IPS DF 19.7 (cell line): ENCODE measurements at regions not wholly inside any gene's neighbourhood (a gene's known extent, or its start where the extent isn't known, plus 50 kb on each side); places are given as distances from the start of the nearest gene placed in this dataset.
"Not testable (repeated sequence)": the region's sequence is repeated elsewhere in the genome, so short reads cannot be mapped to it uniquely, and the experiment has no call there.

Source experiments
- DNase-seq: peaks from one replicate; pipeline ENCODE4 v3.0.0-alpha.2; 2013; ENCODE audit warnings: low read depth, low spot score

- DNase-seq, result not testable (repeated sequence)
These were observed 164.0 kb downstream of the HRH4 start for GRCh38 chr18:24624421-24624820.

- DNase-seq, result no peak
These were observed 167.3 kb downstream of the HRH4 start for GRCh38 chr18:24627644-24628315.

GRCh38 chr18:24628326-24628725, 167.9 kb downstream of the HRH4 start:
- DNase-seq, result no peak

- DNase-seq, result no peak
These were observed 169.5 kb downstream of the HRH4 start for GRCh38 chr18:24629921-24630320.

- no peak for DNase-seq
These were observed 170.0 kb downstream of the HRH4 start for GRCh38 chr18:24630346-24630880.

- DNase-seq, result no peak
These were observed 171.0 kb downstream of the HRH4 start for GRCh38 chr18:24631243-24632025.

GRCh38 chr18:24632158-24632988, 171.9 kb downstream of the HRH4 start:
- DNase-seq, result no peak

- DNase-seq, result no peak
These were observed 172.7 kb downstream of the HRH4 start for GRCh38 chr18:24633121-24633520.

- no peak for DNase-seq
These were observed 189.1 kb downstream of the HRH4 start for GRCh38 chr18:24649571-24649970.

- no peak for DNase-seq
These were observed 191.0 kb downstream of the HRH4 start for GRCh38 chr18:24651434-24651833.

- no peak for DNase-seq
These were observed 195.6 kb downstream of the HRH4 start for GRCh38 chr18:24656050-24656449.

GRCh38 chr18:24656551-24657443, 196.4 kb downstream of the HRH4 start:
- no peak for DNase-seq

- no peak for DNase-seq
These were observed 197.0 kb downstream of the HRH4 start for GRCh38 chr18:24657444-24657842.

- DNase-seq, result no peak
These were observed 197.9 kb downstream of the HRH4 start for GRCh38 chr18:24658302-24658701.

GRCh38 chr18:24659827-24660720, 199.6 kb downstream of the HRH4 start:
- no peak for DNase-seq

GRCh38 chr18:24660956-24661355, 200.5 kb downstream of the HRH4 start:
- DNase-seq, result no peak

- DNase-seq, result no peak
These were observed 202.0 kb downstream of the HRH4 start for GRCh38 chr18:24662412-24662821.

- no peak for DNase-seq
These were observed 202.6 kb downstream of the HRH4 start for GRCh38 chr18:24663026-24663425.

- no peak for DNase-seq
These were observed 208.6 kb downstream of the HRH4 start for GRCh38 chr18:24669015-24669414.

GRCh38 chr18:24669502-24669901, 209.1 kb downstream of the HRH4 start:
- DNase-seq, result no peak
